OCI-LY1 (cell line): ENCODE measurements at regions not wholly inside any gene's neighbourhood (a gene's known extent, or its start where the extent isn't known, plus 50 kb on each side); places are given as distances from the start of the nearest gene placed in this dataset.

Source experiments
- H2AFZ ChIP-seq: fragments of 200-600 bp; sonication (generic), shearing (Covaris generic); 2 replicates; pipeline ENCODE4 v1.6.0; 2014; ENCODE audit warnings: antibody characterized with exemption, mild to moderate bottlenecking, low read length
- H3F3A ChIP-seq: fragments of 200-600 bp; sonication (generic), shearing (Covaris generic); 2 replicates; pipeline ENCODE4 v1.6.0; 2014; ENCODE audit warnings: mild to moderate bottlenecking, antibody characterized with exemption, low read length, moderate library complexity; ENCODE audit not compliant: insufficient read depth
- H3K27ac ChIP-seq: fragments of 200-600 bp; sonication (generic); 2 replicates; pipeline ENCODE4 v1.5.1; 2014; ENCODE audit warnings: low read length, mixed run types, mild to moderate bottlenecking, low read depth; ENCODE audit not compliant: poor library complexity, severe bottlenecking
- H3K27me3 ChIP-seq: fragments of 200-600 bp; sonication (generic); 2 replicates; pipeline ENCODE4 v1.6.0; 2014; ENCODE audit warnings: antibody characterized with exemption, mild to moderate bottlenecking, low read length, moderate library complexity; ENCODE audit not compliant: insufficient read depth
- H3K36me3 ChIP-seq: fragments of 200-600 bp; sonication (generic); 2 replicates; pipeline ENCODE4 v1.6.1; 2014; ENCODE audit warnings: mild to moderate bottlenecking, antibody characterized with exemption, low read length, moderate library complexity, mixed read lengths; ENCODE audit not compliant: insufficient read depth
- H3K4me1 ChIP-seq: fragments of 200-600 bp; sonication (generic); 2 replicates; pipeline ENCODE4 v1.5.1; 2014; ENCODE audit warnings: mild to moderate bottlenecking, low read length, moderate library complexity; ENCODE audit not compliant: insufficient read depth, severe bottlenecking
- H3K4me2 ChIP-seq: fragments of 200-600 bp; sonication (generic), shearing (Covaris generic); 2 replicates; pipeline ENCODE4 v1.6.1; 2014; ENCODE audit warnings: low read length
- H3K4me3 ChIP-seq: fragments of 200-600 bp; sonication (generic); 2 replicates; pipeline ENCODE4 v1.5.1; 2014; ENCODE audit warnings: low read length, low read depth, mild to moderate bottlenecking, mixed read lengths; ENCODE audit not compliant: poor library complexity, severe bottlenecking
- H3K79me2 ChIP-seq: fragments of 200-600 bp; shearing (Covaris generic); 2 replicates; pipeline ENCODE4 v1.6.1; 2016; ENCODE audit warnings: mixed run types, low read length, mixed read lengths; ENCODE audit not compliant: insufficient read depth
- H3K9ac ChIP-seq: fragments of 200-600 bp; sonication (generic), shearing (Covaris generic); 2 replicates; pipeline ENCODE4 v1.6.1; 2014; ENCODE audit warnings: mild to moderate bottlenecking, low read length, mixed read lengths
- H3K9me2 ChIP-seq: fragments of 200-600 bp; sonication (generic), shearing (Covaris generic); 2 replicates; pipeline ENCODE4 v1.6.1; 2014; ENCODE audit warnings: low read depth, mild to moderate bottlenecking, low read length, mixed read lengths
- H3K9me3 ChIP-seq: fragments of 200-600 bp; shearing (Covaris generic); 2 replicates; pipeline ENCODE4 v1.6.1; 2014; ENCODE audit warnings: low read length, mixed read lengths
- H4K20me1 ChIP-seq: fragments of 200-600 bp; sonication (generic), shearing (Covaris generic); 2 replicates; pipeline ENCODE4 v1.6.0; 2016; ENCODE audit warnings: mild to moderate bottlenecking, low read length; ENCODE audit not compliant: insufficient read depth
- EZH2 ChIP-seq: fragments of 200-600 bp; sonication (generic), shearing (Covaris generic); IDR thresholded peaks from 2 replicates; pipeline ENCODE4 v1.8.0; 2017; ENCODE audit warnings: borderline replicate concordance, mixed run types, mild to moderate bottlenecking, antibody characterized with exemption, low read length, moderate library complexity, mixed read lengths
- TF ChIP-seq, protein P1 (sequence below): fragments of 200-600 bp; sonication (generic), shearing (Covaris generic); IDR thresholded peaks from 2 replicates; pipeline ENCODE4 v1.5.1; 2017; ENCODE audit warnings: mild to moderate bottlenecking, antibody characterized with exemption, low read length, moderate library complexity, mixed read lengths

DNA sequence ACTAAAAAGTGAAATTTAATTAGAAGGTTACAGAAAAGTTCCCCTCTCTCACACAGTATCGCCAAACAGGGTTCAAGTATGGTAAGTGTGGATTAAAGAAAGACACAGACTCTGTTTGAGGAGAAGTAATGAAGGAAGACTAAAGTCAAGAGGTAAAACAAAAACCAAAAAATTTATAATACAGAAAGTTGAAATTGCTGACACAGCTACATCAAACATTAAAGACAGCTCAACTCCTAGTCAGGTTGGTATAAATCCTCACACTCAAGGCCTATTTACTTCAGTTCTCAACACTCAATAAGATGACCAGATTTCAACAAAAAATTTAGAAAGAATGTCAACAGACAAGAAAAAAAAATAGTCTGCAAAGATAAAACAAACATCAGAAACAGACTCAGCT, 300.5 kb upstream of the LINC00305 start:
- no peak overlapping the region for H3K9ac ChIP-seq
- H3K36me3 ChIP-seq = no peaks in the 10 kb centered on the region
- no peak overlapping the region for H3K27ac ChIP-seq
- no peaks in the 10 kb centered on the region for H3K27me3 ChIP-seq
- H3K79me2 ChIP-seq = no peaks in the 10 kb centered on the region
- no peak overlapping the region for H3K4me3 ChIP-seq
- no peaks in the 10 kb centered on the region for H3K4me1 ChIP-seq
- H3K9me2 ChIP-seq = no peaks in the 10 kb centered on the region
- H2AFZ ChIP-seq = no peak overlapping the region
- H4K20me1 ChIP-seq = no peaks in the 10 kb centered on the region
- no peaks in the 10 kb centered on the region for H3K9me3 ChIP-seq
- H3K4me2 ChIP-seq = no peak overlapping the region
- no peaks in the 10 kb centered on the region for H3F3A ChIP-seq
- TF ChIP-seq, protein P1, sequence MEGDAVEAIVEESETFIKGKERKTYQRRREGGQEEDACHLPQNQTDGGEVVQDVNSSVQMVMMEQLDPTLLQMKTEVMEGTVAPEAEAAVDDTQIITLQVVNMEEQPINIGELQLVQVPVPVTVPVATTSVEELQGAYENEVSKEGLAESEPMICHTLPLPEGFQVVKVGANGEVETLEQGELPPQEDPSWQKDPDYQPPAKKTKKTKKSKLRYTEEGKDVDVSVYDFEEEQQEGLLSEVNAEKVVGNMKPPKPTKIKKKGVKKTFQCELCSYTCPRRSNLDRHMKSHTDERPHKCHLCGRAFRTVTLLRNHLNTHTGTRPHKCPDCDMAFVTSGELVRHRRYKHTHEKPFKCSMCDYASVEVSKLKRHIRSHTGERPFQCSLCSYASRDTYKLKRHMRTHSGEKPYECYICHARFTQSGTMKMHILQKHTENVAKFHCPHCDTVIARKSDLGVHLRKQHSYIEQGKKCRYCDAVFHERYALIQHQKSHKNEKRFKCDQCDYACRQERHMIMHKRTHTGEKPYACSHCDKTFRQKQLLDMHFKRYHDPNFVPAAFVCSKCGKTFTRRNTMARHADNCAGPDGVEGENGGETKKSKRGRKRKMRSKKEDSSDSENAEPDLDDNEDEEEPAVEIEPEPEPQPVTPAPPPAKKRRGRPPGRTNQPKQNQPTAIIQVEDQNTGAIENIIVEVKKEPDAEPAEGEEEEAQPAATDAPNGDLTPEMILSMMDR = no peak
- TF ChIP-seq EZH2 = no peak

DNA sequence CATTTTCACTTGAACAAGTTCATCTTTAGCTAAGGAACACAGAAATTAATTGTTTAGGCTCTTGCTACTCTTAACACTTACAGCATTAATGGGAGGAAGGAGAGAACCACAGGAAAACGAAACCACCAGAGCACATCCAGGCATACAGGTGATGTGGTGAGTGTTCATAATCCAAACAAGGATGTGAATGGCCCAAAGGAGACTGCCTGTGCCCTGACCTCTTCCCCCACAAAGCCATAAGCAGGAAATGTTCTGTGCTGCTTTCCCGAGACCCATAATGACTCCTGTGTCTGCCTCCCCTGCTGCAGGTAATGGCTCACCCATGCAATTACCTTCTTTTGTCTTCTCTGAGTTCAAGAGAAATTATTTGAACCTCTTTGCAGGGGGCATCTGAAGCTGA, 295.9 kb upstream of the LINC00305 start:
- Histone ChIP-seq H3K27me3 (no peaks in the 10 kb centered on the region), H3K4me1 (no peaks in the 10 kb centered on the region), H4K20me1 (no peaks in the 10 kb centered on the region), H3K79me2 (no peaks in the 10 kb centered on the region), H3K9me2 (no peaks in the 10 kb centered on the region), H2AFZ (no peak overlapping the region), H3K27ac (no peak overlapping the region), H3K9me3 (no peaks in the 10 kb centered on the region), H3K4me2 (no peak overlapping the region), H3F3A (no peaks in the 10 kb centered on the region), H3K4me3 (no peak overlapping the region), H3K9ac (no peak overlapping the region), H3K36me3 (no peaks in the 10 kb centered on the region)
- TF ChIP-seq, protein P1 = no peak
- TF ChIP-seq EZH2 = no peak

DNA sequence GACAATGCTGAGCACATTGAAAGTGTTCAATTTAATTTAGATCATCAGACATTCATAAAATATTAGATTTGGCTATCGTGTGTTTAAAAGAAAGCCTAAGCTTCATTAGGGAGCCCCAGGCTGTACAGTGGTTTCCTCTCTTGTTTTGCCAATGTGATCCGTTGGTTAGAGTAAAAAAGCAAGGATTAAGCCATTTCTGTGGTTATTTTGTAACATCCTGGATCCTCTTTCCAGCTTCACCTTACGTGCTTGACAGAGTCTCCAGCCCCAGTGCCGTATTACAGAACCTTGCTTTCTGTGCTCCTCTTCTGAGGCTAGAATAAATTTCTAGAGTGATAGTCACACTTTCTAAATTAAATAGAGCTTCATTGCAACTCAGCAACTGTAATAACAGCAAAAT, 289.3 kb upstream of the LINC00305 start:
- Histone ChIP-seq H3K27ac (no peak overlapping the region), H3K27me3 (no peaks in the 10 kb centered on the region), H3F3A (no peaks in the 10 kb centered on the region), H4K20me1 (no peaks in the 10 kb centered on the region), H3K4me3 (no peak overlapping the region), H3K9me3 (no peaks in the 10 kb centered on the region), H3K4me2 (no peak overlapping the region), H3K4me1 (no peaks in the 10 kb centered on the region), H3K79me2 (no peaks in the 10 kb centered on the region), H2AFZ (no peak overlapping the region), H3K36me3 (no peaks in the 10 kb centered on the region), H3K9me2 (no peaks in the 10 kb centered on the region), H3K9ac (no peak overlapping the region)
- TF ChIP-seq EZH2 = no peak

DNA sequence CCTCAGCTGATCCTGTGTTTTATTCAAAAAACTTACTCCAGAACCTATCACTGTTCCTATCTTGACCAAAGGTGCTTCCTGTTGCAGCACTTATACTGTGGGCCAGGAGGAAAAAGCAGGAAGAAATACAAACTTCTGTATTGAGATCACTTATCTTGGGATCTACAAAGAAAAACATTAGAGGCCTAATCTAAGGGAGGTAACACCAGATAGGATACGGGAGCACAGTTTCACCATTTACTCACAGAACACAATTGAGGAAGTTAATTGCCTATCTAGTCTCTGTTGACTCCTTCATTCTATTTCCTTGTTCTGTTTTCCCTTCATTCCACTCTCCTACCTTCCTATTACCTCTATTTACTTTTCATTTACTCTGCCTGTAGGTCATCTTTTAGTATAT, 287.2 kb upstream of the LINC00305 start:
- Histone ChIP-seq H3K4me1 (no peaks in the 10 kb centered on the region), H3K9me3 (no peaks in the 10 kb centered on the region), H3K4me2 (no peak overlapping the region), H3K4me3 (no peak overlapping the region), H2AFZ (no peak overlapping the region), H3K9me2 (no peaks in the 10 kb centered on the region), H3F3A (no peaks in the 10 kb centered on the region), H4K20me1 (no peaks in the 10 kb centered on the region), H3K36me3 (no peaks in the 10 kb centered on the region), H3K79me2 (no peaks in the 10 kb centered on the region), H3K9ac (no peak overlapping the region), H3K27ac (no peak overlapping the region), H3K27me3 (no peaks in the 10 kb centered on the region)
- no peak for TF ChIP-seq EZH2
- TF ChIP-seq, protein P1 = no peak
